Right ventricle myocardium inferior (tissue), 1 donor: ENCODE measurements at regions not wholly inside any gene's neighbourhood (a gene's known extent, or its start where the extent isn't known, plus 50 kb on each side); places are given as distances from the start of the nearest gene placed in this dataset.
"Not testable (repeated sequence)": the region's sequence is repeated elsewhere in the genome, so short reads cannot be mapped to it uniquely, and the experiment has no call there.

Experiments
- ATAC-seq: fragments of 200-7000 bp; cut with Tn5 transposase; one replicate; pipeline ENCODE4 v1.9.1; 2020; ENCODE audit warnings: mild to moderate bottlenecking, moderate library complexity
- DNase-seq: peaks from one replicate; pipeline ENCODE4 v3.0.0; 2021; ENCODE audit errors: missing footprints
- intact Hi-C: fragments of 100-400 bp; cut with DNase I; formaldehyde crosslinking; loops from one replicate; pipeline ENCODE4 v1.11.0; 2022
- donor health status: DM: no; HTN: yes; CAD: no; lungs with severe emphysema.

DNA sequence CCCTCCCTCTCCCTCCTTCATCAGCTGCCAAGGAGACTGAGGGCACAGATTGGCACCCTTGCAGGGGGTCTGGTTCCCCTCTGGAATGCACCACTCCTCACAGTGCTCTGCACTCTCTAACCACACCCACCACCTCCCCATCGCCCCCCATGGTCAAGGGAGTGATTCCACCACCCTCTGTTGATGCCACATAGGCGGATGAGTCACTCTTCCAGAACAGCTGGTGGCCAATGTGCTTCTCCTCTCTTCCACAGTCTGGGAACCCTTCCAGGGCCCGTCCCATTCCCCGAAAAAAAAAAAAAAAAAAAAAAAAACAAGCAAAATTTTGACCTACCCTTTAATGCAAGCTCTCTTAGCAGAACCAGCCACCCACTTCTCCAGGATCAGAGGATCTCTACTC lies 341.3 kb upstream of the KLF3 start:
- intact Hi-C loops: no loop called here
- DNase-seq (no peak), ATAC-seq (no peak)

- no peak for ATAC-seq
- intact Hi-C loops: no loop called here
- DNase-seq: no peak
Measured at GRCh38 chr4:38323141-38323641, 340.8 kb upstream of the KLF3 start.

GRCh38 chr4:38324861-38325628 lies 339.0 kb upstream of the KLF3 start:
- intact Hi-C loops: loop anchor here (5.0 kb wide), 1 partner anchor 52 kb away; no protein-coding TSS in a partner anchor
- no peak for DNase-seq
- no peak for ATAC-seq

DNA sequence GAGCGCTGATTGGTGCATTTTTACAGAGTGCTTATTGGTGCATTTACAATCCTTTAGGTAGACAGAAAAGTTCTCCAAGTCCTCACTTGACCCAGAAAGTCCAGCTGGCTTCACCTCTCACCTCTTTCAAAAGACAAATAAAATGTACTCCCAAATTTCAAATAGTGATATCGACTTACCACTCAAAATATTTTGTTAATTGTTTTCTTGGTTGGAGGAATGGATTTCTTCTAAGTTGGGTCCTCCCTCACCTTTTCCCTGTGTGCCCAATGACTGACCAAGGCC lies 338.4 kb upstream of the KLF3 start:
- intact Hi-C loops: loop anchor here (5.0 kb wide), 1 partner anchor 52 kb away; no protein-coding TSS in a partner anchor

DNA sequence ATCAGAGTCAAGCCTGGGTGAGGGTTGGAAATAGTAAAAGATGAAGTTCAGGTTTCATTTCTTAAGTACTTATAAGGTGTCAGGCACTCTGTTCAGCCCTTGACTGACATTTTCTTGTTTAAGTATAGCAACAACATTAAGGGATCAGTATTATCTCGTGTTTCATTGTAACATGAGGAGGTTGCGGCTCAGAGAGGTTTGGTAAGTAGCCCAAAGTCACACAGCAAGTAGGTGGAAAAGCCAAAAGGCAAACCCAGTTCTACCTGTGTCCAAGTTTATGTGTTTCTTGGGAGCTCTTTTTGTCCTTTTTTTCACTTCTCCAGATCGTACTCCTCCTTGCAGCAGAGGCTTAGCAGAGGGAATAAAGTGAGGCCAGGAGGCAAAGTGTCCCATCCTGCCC lies 337.5 kb upstream of the KLF3 start:
- DNase-seq (no peak), ATAC-seq (no peak)
- intact Hi-C loops: loop anchor here (5.0 kb wide), 1 partner anchor 51 kb away; no protein-coding TSS in a partner anchor

More for the DNA sequence above, 338.4 kb upstream of the KLF3 start:
- ATAC-seq (no peak), DNase-seq (no peak)

GRCh38 chr4:38327174-38327573 lies 336.8 kb upstream of the KLF3 start:
- intact Hi-C loops: loop anchor here (5.0 kb wide), 1 partner anchor 50 kb away; no protein-coding TSS in a partner anchor
- ATAC-seq (no peak), DNase-seq (no peak)

GRCh38 chr4:38328989-38329729 lies 334.8 kb upstream of the KLF3 start:
- no peak for ATAC-seq
- intact Hi-C loops: loop anchor here (5.0 kb wide), 1 partner anchor 48 kb away; no protein-coding TSS in a partner anchor
- DNase-seq: no peak

DNA sequence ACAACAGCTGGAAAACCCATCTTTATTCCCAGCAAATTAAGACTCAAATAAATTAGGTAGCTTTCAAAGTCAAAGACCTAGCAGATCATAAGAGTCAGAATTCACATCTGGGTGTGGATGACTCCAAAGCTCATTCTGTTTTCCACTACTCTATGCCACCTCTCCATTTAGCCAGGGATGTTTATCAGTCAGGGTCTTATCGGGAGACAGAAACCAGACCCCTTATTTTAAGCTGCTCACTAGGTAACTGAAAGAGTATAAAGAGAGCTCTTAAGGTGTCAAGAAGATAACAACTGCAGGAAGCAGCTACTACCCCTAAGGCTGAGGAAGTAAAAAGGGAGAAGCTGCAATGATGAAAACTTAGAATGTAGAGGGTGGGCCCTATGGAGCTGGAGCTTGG lies 333.7 kb upstream of the KLF3 start:
- intact Hi-C loops: no loop called here
- no peak for ATAC-seq
- DNase-seq: no peak

DNA sequence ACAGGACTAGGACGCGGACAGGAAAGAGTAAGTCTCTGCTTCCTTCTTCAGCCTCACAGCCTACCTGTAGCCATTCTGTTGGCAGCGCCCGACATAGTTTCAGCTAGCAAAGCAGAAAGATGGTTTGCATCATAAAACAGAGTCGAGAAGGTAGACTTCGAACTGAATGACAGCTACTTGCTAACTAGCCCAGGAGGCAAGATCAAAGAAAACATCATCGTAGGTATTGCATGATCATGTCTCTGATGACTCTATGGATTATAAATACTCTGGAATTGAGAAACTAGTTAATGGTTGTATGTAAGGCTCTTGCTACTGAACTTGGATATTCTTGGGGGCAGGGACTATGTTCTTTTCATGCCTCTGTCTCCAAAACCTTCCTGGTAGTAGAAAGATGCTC lies 333.1 kb upstream of the KLF3 start:
- ATAC-seq (no peak), DNase-seq (no peak)
- intact Hi-C loops: no loop called here

- DNase-seq: no peak
- ATAC-seq: peak; percentile 54
- intact Hi-C loops: no loop called here
Measured at GRCh38 chr4:38332699-38333098, 331.3 kb upstream of the KLF3 start.

- ATAC-seq: no peak
- intact Hi-C loops: no loop called here
- no peak for DNase-seq
Measured at GRCh38 chr4:38333219-38333618, 330.8 kb upstream of the KLF3 start.

GRCh38 chr4:38334791-38335190 lies 329.2 kb upstream of the KLF3 start:
- no peak for ATAC-seq
- DNase-seq: no peak
- intact Hi-C loops: no loop called here

DNA sequence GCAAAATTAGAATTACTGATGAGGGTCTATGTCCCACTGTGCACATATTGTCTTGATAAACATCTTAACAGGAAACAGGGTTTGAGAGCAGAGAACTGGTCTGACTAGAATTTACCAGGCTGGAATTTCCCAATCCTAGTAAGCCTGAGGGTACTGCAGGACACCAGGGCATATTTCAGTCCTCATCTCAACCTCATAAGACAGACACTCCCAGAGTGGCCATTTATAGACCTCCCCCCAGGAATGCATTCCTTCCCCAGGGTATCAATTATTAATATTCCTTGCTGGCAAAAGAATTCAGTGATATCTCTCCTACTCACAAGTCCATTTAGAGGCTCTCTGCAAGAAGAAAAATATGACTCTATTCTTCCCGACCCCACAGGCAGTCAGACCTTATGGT lies 325.1 kb upstream of the KLF3 start:
- intact Hi-C loops, ATAC-seq: not testable (repeated sequence)

GRCh38 chr4:38343608-38344007 lies 320.4 kb upstream of the KLF3 start:
- ATAC-seq (no peak), DNase-seq (no peak)
- intact Hi-C loops: no loop called here

More for the DNA sequence above, 325.1 kb upstream of the KLF3 start:
- DNase-seq: not testable (repeated sequence)

- DNase-seq (no peak), ATAC-seq (no peak)
- intact Hi-C loops: no loop called here
Measured at GRCh38 chr4:38344929-38345328, 319.1 kb upstream of the KLF3 start.

DNA sequence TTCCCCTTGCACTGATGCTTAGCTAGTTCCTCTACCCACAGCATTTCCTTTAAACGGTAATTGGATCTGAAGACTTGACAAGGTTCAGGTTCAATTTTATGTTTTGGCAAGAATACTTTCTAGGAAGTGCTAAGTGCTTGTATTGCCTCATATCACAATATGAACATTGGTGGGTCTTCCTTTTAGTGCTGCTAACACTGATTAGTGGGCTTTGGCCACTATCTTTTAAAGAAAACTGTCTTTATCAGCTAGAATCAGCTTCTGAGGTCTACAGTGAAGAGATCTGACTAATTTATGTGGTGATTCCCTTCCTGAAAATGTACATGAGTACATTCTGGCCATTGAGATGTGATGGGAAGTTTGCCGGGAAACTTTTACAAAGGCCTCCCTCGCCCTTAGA lies 316.7 kb upstream of the KLF3 start:
- ATAC-seq: no peak
- intact Hi-C loops: no loop called here
- no peak for DNase-seq

DNA sequence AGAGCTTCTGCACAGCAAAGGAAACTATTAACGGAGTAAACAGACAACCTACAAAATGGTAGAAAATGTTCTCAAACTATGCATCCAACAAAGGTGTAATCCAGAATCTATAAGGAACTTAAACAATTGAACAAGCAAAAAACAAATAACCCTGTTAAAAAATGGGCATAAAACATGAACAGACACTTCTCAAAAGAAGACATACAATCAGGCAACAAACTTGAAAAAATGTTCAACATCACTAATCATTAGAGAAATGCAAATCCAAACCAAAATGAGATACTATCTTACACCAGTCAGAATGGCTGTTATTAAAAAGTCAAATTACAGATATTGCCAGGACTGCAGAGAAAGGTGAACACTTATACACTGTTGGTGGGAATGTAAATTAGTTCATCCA lies 309.6 kb upstream of the KLF3 start:
- intact Hi-C loops: no loop called here
- ATAC-seq (no peak), DNase-seq (no peak)

DNA sequence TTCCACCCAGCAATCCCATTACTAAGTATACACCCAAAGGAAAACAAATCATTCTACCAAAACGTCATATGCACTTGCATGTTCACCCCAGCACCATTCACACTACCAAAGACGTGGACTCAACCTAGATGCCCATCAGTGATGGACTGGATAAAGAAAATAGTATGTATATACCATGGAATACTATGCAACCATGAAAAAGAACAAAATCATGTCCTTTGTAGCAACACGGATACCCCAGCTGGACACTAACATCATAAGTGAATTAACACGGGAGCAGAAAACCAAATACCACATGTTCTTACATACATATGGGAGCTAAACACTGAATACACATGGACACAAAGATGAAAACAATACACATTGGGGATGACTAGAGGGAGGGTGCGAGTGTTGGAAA lies 309.1 kb upstream of the KLF3 start:
- intact Hi-C loops: no loop called here
- DNase-seq (no peak), ATAC-seq (no peak)

DNA sequence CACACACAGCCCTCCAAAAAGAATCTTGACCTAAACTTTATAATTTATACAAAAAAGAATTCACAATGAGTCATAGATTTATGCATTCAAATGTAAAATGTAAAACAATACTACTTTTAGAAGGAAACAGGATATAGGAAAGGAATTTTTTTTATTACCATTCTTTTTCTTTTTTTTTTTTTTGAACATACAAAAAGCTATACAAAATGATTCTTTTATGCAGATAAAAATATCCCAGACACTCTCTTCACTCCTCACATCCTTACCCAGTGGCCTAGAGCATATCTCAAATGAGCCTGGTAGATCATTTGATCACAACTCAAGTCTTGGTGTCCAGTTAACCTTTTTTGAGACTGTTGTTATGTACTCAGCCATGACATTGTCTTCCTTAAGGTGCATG lies 307.3 kb upstream of the KLF3 start:
- intact Hi-C loops: no loop called here
- ATAC-seq (no peak), DNase-seq (no peak)

DNA sequence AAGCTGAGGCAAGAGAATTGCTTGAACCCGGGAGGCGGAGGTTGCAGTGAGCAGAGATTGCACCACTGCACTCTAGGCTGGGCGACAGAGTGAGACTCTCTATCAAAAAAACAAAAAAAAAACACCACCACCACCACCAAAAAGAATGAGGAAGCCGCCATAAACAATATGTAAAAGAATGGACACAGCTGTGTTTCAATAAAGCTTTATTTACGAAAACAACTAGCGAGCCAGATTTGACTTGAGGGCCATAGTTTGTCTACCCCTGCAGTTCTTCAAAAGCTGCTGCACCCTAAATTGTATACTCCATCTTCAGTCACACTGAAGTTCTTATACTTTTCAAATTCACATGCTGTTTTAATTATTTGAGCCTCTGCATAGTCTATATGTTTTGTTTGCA lies 306.5 kb upstream of the KLF3 start:
- ATAC-seq (no peak), DNase-seq (no peak)
- intact Hi-C loops: no loop called here
